ENCODE measurements at regions not wholly inside any gene's neighbourhood (a gene's known extent, or its start where the extent isn't known, plus 50 kb on each side); places are given as distances from the start of the nearest gene placed in this dataset.

- peaks cover 0 to 8% (median 6%) of the 10 kb centered on the region in 3 experiments; a peak in 1 of 7 replicates for H3K36me3 Mint-ChIP-seq (ENCODE audit: insufficient read depth in 1 of 3, low read depth in 3 of 3)
- no peaks in the 10 kb centered on the region for H3K23me2 ChIP-seq (ENCODE audit: insufficient read length, low read depth, low read length, poor library complexity, severe bottlenecking)
Observed at GRCh38 chr11:106327637-106328036, 250.2 kb downstream of the AASDHPPT start.

More at GRCh38 chr11:106327637-106328036, 250.2 kb downstream of the AASDHPPT start:
- DNase-seq = no peak
- no peak overlapping the region for H3K4me2 ChIP-seq (ENCODE audit: insufficient read depth, insufficient read length, low read length)
- H3K27ac Mint-ChIP-seq = no peak overlapping the region
- no peak overlapping the region for H3K23ac ChIP-seq (ENCODE audit: insufficient read length, low read depth, low read length)
- H2BK20ac ChIP-seq (ENCODE audit: low read depth, low read length, poor library complexity, severe bottlenecking) = no peak overlapping the region
- H2AK5ac ChIP-seq (ENCODE audit: insufficient read length, low read length) = no peak overlapping the region
- no peak overlapping the region for H3K27ac ChIP-seq (ENCODE audit: insufficient read length, low read depth, low read length)
- H3K9me3 Mint-ChIP-seq = peaks cover 5 to 9% of the 10 kb centered on the region in 2 experiments; a peak in 4 of 5 replicates
- H4K91ac ChIP-seq (ENCODE audit: insufficient read length, low read depth, low read length) = no peak overlapping the region
- H2BK120ac ChIP-seq (ENCODE audit: low read depth, low read length, poor library complexity, severe bottlenecking) = no peak overlapping the region
- no peaks in the 10 kb centered on the region for H3K79me2 ChIP-seq (ENCODE audit: insufficient read depth, low read length)
- TF ChIP-seq CTCF (conservative IDR thresholded peaks at IDR 0.05) = no peak
- H2BK12ac ChIP-seq (ENCODE audit: insufficient read length, low read depth, low read length) = no peak overlapping the region
- no peak overlapping the region for H2BK5ac ChIP-seq (ENCODE audit: insufficient read length, low read length)
- no peak overlapping the region for H3T11ph ChIP-seq (ENCODE audit: low read length)
- H3K4me1 ChIP-seq (ENCODE audit: insufficient read depth, low read length) = peaks cover 3% of the 10 kb centered on the region; the same call in 1 of the 2 replicates
- no peak overlapping the region for H3K4me3 Mint-ChIP-seq
- H3K56ac ChIP-seq (ENCODE audit: insufficient read length, low read depth, low read length) = no peak overlapping the region
- peaks cover 16 to 19% of the 10 kb centered on the region in 2 experiments for H3K4me1 Mint-ChIP-seq
- H2AFZ ChIP-seq (ENCODE audit: low read length) = no peak overlapping the region
- no peak overlapping the region for H2BK15ac ChIP-seq (ENCODE audit: low read depth, low read length)
- peaks cover 3% of the 10 kb centered on the region; the same call in 1 of the 2 replicates for H3K27me3 Mint-ChIP-seq (ENCODE audit: low read depth)
- no peak overlapping the region for H3K14ac ChIP-seq (ENCODE audit: insufficient read depth, low read length)
- no peaks in the 10 kb centered on the region for H3K79me1 ChIP-seq (ENCODE audit: insufficient read depth, low read depth, low read length, poor library complexity, severe bottlenecking)
- no peak overlapping the region for H4K5ac ChIP-seq (ENCODE audit: insufficient read length, low read depth, low read length)
- no peak overlapping the region for H3K9ac ChIP-seq (ENCODE audit: extremely low read depth, insufficient read length, low read length)
- H4K8ac ChIP-seq (replicated peaks; ENCODE audit: insufficient read length, low read depth, low read length) = no peak overlapping the region
- H4K20me1 ChIP-seq (ENCODE audit: control insufficient read depth, insufficient read depth, insufficient read length) = no peaks in the 10 kb centered on the region
- H3K4ac ChIP-seq (ENCODE audit: low read depth, low read length) = no peak overlapping the region
- H3K27me3 ChIP-seq (ENCODE audit: insufficient read depth, low read length) = no peaks in the 10 kb centered on the region
- no peak overlapping the region for H3K18ac ChIP-seq (ENCODE audit: insufficient read length, low read depth, low read length)
- no peaks in the 10 kb centered on the region for H3K9me3 ChIP-seq (ENCODE audit: control insufficient read depth, low read depth, low read length)

Data from H9 (cell line).